Esophagus squamous epithelium (tissue), 5 donors: ENCODE measurements at regions not wholly inside any gene's neighbourhood (a gene's known extent, or its start where the extent isn't known, plus 50 kb on each side); places are given as distances from the start of the nearest gene placed in this dataset.

Experiments used
- DNase-seq: peaks from one replicate; lab custom pipeline; 2025; lab: John Stamatoyannopoulos, UW
- H3K27ac ChIP-seq, 4 donors: fragments of 200-600 bp; sonication (generic); one replicate each; pipeline ENCODE4 v1.5.1; 2016 to 2019; ENCODE audit warnings: mild to moderate bottlenecking in 1 of 4
- H3K27me3 ChIP-seq, 4 donors: fragments of 200-600 bp; sonication (generic); 1 replicate in 3 of 4; 2 replicates in 1 of 4; pipeline versions ENCODE4 v1.5.1 to v1.6.0; 2017 to 2021; ENCODE audit warnings: antibody characterized with exemption in 1 of 4
- H3K36me3 ChIP-seq, 3 donors: fragments of 200-600 bp; sonication (generic); one replicate each; pipeline ENCODE4 v1.5.1; 2016 to 2019
- H3K4me1 ChIP-seq, 3 donors: fragments of 200-600 bp; sonication (generic); one replicate each; pipeline ENCODE4 v1.5.1; 2017 to 2019
- H3K4me3 ChIP-seq, 4 donors: fragments of 200-600 bp; sonication (generic); 1 replicate in 3 of 4; 2 replicates in 1 of 4; pipeline ENCODE4 v1.5.1; 2016 to 2019; ENCODE audit warnings: mild to moderate bottlenecking in 2 of 4, moderate library complexity in 1 of 4
- H3K9me3 ChIP-seq, 3 donors: fragments of 200-600 bp; sonication (generic); one replicate each; pipeline ENCODE4 v1.5.1; 2016 to 2019
- POLR2A ChIP-seq, 4 donors: fragments of 450-650 bp; IDR thresholded peaks; one replicate each; pipeline ENCODE4 v1.6.1; 2017; ENCODE audit warnings: antibody characterized with exemption in 4 of 4, mild to moderate bottlenecking in 4 of 4, moderate library complexity in 3 of 4
- WGBS, 2 donors: methylation state at CpG; one replicate each; pipeline ENCODE4 v1.1.5; 2018; 5-methylcytosine and 5-hydroxymethylcytosine counted together
- intact Hi-C: fragments of 100-400 bp; cut with DNase I; formaldehyde crosslinking; loops from one replicate; pipeline ENCODE4 v1.15.0; 2022
- TF ChIP-seq, protein P1 (sequence below), 6 experiments: fragments of 450-650 bp in 4 of 6; fragments of 200-600 bp in 2 of 6; sonication (generic) in 2 of 6; IDR thresholded peaks; one replicate each; pipeline ENCODE4 v1.5.1; 2016 to 2019; ENCODE audit warnings: antibody characterized with exemption in 6 of 6, mild to moderate bottlenecking in 4 of 6, moderate library complexity in 4 of 6
- donor health status: DM: yes; HTN: yes; CAD: no.

DNA sequence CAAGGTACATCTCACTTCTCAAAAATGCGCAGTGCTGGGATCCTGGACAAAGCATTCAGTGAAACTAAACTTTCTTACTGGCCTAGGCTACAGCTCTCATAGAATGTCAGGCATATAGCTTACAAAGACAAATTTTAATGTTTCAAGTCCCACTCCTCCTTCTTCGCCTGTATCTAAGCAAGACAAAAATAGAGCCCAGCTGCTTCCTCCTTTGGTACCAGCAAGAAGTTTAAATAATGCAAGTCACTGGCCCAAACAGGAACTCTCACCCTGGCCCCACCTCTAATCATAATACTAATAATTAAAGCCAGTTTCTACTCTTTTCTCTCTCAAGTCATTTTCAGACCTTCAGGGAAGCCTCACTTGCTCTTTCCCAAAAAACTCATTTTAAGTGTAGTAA, 1267.9 kb downstream of the MRPL39 start:
- DNase-seq = no peak
- H3K9me3 ChIP-seq = no peaks in the 10 kb centered on the region
- no peaks in the 10 kb centered on the region for H3K36me3 ChIP-seq
- no peak overlapping the region for H3K27ac ChIP-seq
- TF ChIP-seq, protein P1, sequence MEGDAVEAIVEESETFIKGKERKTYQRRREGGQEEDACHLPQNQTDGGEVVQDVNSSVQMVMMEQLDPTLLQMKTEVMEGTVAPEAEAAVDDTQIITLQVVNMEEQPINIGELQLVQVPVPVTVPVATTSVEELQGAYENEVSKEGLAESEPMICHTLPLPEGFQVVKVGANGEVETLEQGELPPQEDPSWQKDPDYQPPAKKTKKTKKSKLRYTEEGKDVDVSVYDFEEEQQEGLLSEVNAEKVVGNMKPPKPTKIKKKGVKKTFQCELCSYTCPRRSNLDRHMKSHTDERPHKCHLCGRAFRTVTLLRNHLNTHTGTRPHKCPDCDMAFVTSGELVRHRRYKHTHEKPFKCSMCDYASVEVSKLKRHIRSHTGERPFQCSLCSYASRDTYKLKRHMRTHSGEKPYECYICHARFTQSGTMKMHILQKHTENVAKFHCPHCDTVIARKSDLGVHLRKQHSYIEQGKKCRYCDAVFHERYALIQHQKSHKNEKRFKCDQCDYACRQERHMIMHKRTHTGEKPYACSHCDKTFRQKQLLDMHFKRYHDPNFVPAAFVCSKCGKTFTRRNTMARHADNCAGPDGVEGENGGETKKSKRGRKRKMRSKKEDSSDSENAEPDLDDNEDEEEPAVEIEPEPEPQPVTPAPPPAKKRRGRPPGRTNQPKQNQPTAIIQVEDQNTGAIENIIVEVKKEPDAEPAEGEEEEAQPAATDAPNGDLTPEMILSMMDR (IDR thresholded peaks at IDR 0.05) = no peak
- TF ChIP-seq POLR2A (IDR thresholded peaks at IDR 0.05) = no peak
- intact Hi-C loops = no loop called here
- 34 to 61% methylated on average over 2 of the region's 2 CpGs for WGBS, 2 donors
- no peaks in the 10 kb centered on the region for H3K27me3 ChIP-seq
- no peak overlapping the region for H3K4me3 ChIP-seq
- no peaks in the 10 kb centered on the region for H3K4me1 ChIP-seq

- intact Hi-C loops = no loop called here
- DNase-seq = no peak
- H3K27me3 ChIP-seq = no peaks in the 10 kb centered on the region
- no peaks in the 10 kb centered on the region for H3K4me1 ChIP-seq
- H3K36me3 ChIP-seq = no peaks in the 10 kb centered on the region
- no peaks in the 10 kb centered on the region for H3K9me3 ChIP-seq
- H3K4me3 ChIP-seq = no peak overlapping the region
- TF ChIP-seq, protein P1 (IDR thresholded peaks at IDR 0.05) = no peak
- no peak for TF ChIP-seq POLR2A (IDR thresholded peaks at IDR 0.05)
- 80 to 93% methylated on average over 5 to 6 of the region's 6 CpGs for WGBS, 2 donors
- H3K27ac ChIP-seq = no peak overlapping the region
Measured at GRCh38 chr21:24336491-24336890, 1270.8 kb downstream of the MRPL39 start.

DNA sequence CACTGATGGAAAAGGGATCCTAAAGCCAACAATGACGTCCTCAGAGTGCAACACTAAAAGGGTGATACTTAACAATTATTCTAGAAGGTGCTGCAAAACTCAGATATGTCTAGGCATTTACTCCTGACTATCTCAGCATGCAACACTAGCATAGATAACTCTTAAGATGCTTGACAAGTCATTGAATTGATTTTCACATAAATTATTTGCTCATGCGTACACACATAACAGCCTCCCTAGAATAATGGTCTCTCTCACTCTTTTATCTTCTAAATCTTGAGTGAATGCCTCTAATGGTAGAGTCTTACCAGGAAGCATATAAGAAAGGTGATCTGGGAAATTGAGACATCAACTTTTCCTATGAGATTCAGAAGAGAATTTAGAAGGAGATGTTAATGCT, 1283.7 kb downstream of the MRPL39 start:
- DNase-seq = no peak
- H3K36me3 ChIP-seq = no peaks in the 10 kb centered on the region
- intact Hi-C loops = no loop called here
- no peak overlapping the region for H3K27ac ChIP-seq
- H3K9me3 ChIP-seq = no peaks in the 10 kb centered on the region
- TF ChIP-seq, protein P1 (IDR thresholded peaks at IDR 0.05) = no peak
- TF ChIP-seq POLR2A (IDR thresholded peaks at IDR 0.05) = no peak
- no peaks in the 10 kb centered on the region for H3K4me1 ChIP-seq
- H3K27me3 ChIP-seq = no peaks in the 10 kb centered on the region
- WGBS, 2 donors = 57 to 82% methylated on average over 2 of the region's 2 CpGs
- H3K4me3 ChIP-seq = no peak overlapping the region

GRCh38 chr21:24316277-24316922, 1290.9 kb downstream of the MRPL39 start:
- H3K9me3 ChIP-seq = no peaks in the 10 kb centered on the region
- no peak for TF ChIP-seq POLR2A (IDR thresholded peaks at IDR 0.05)
- TF ChIP-seq, protein P1 (IDR thresholded peaks at IDR 0.05) = no peak
- H3K4me3 ChIP-seq = no peak overlapping the region
- no peak overlapping the region for H3K27ac ChIP-seq
- H3K27me3 ChIP-seq = no peaks in the 10 kb centered on the region
- no peak for DNase-seq
- intact Hi-C loops = no loop called here
- H3K36me3 ChIP-seq = no peaks in the 10 kb centered on the region
- 0 to 43% methylated on average over 1 of the region's 1 CpG for WGBS, 2 donors
- no peaks in the 10 kb centered on the region for H3K4me1 ChIP-seq

DNA sequence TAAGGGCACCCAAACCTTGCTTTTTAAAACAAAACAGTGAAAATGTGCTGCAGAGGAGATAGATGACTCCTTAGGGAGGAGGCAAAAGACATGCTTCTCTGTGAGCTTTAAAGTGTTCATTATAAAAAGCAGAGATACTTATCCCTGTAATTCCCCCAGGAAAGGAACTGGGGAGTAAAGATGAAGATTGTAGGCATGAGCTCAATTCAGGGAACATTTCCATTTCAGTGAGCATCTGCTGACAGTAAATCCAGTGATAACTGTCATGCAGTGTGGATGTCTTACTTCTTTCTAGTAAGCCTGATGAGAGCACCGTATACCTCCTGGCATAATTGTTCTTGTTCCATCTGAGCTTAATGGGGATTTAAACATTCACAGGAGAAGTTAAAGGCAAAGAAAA, 1296.5 kb downstream of the MRPL39 start:
- DNase-seq = no peak
- no peaks in the 10 kb centered on the region for H3K4me1 ChIP-seq
- no peaks in the 10 kb centered on the region for H3K9me3 ChIP-seq
- no peak overlapping the region for H3K27ac ChIP-seq
- no peaks in the 10 kb centered on the region for H3K27me3 ChIP-seq
- H3K4me3 ChIP-seq = no peak overlapping the region
- TF ChIP-seq POLR2A (IDR thresholded peaks at IDR 0.05) = no peak
- TF ChIP-seq, protein P1 (IDR thresholded peaks at IDR 0.05) = no peak
- H3K36me3 ChIP-seq = no peaks in the 10 kb centered on the region
- intact Hi-C loops = no loop called here
- WGBS, 2 donors = 73 to 90% methylated on average over 1 of the region's 1 CpG
